DND-41 (cell line): ENCODE measurements at regions not wholly inside any gene's neighbourhood (a gene's known extent, or its start where the extent isn't known, plus 50 kb on each side); places are given as distances from the start of the nearest gene placed in this dataset.

ENCODE experiments used
- EZH2 ChIP-seq: IDR thresholded peaks from 3 replicates; pipeline ENCODE4 v1.6.1; 2012; ENCODE audit warnings: borderline replicate concordance, low read depth, mild to moderate bottlenecking, moderate library complexity, low read length, inconsistent platforms; ENCODE audit not compliant: severe bottlenecking
- TF ChIP-seq, protein P1 (sequence below): IDR thresholded peaks from 2 replicates; pipeline ENCODE4 v1.5.1; 2012; ENCODE audit warnings: borderline replicate concordance, low read length, moderate library complexity, mild to moderate bottlenecking; ENCODE audit not compliant: poor library complexity, severe bottlenecking; ENCODE audit errors: extremely low read depth

DNA sequence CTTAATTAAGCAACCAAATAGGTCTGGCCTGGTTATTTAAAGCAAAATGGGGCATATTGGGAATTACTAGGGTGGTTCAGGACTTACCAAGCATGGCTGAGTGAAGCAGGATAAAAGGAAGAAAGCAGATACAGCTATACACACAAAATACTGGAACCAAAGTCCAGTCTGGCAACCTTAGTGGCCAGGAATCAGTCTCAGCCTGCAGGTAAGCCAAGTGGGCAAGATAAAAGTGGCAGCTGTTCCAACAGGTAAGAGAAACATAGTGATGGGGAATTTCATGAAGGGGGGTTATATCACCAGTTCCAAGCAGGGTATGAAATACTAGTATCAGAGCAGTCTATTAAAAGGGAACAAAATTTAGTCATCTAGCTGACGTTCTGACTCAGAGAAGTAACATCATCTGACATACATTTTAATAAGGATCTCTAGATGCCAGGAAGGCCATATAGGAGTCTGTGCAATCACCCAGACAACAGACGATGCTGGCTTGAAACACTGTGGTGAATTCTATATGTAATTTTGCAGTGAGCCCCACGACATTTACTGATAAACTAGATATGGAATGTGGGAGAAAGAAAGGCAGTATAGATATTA, 292.1 kb upstream of the HSF2 start:
- TF ChIP-seq, protein P1, sequence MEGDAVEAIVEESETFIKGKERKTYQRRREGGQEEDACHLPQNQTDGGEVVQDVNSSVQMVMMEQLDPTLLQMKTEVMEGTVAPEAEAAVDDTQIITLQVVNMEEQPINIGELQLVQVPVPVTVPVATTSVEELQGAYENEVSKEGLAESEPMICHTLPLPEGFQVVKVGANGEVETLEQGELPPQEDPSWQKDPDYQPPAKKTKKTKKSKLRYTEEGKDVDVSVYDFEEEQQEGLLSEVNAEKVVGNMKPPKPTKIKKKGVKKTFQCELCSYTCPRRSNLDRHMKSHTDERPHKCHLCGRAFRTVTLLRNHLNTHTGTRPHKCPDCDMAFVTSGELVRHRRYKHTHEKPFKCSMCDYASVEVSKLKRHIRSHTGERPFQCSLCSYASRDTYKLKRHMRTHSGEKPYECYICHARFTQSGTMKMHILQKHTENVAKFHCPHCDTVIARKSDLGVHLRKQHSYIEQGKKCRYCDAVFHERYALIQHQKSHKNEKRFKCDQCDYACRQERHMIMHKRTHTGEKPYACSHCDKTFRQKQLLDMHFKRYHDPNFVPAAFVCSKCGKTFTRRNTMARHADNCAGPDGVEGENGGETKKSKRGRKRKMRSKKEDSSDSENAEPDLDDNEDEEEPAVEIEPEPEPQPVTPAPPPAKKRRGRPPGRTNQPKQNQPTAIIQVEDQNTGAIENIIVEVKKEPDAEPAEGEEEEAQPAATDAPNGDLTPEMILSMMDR, result no peak
- TF ChIP-seq EZH2, result no peak
